Upper lobe of right lung (tissue), 1 donor: ENCODE measurements at regions not wholly inside any gene's neighbourhood (a gene's known extent, or its start where the extent isn't known, plus 50 kb on each side); places are given as distances from the start of the nearest gene placed in this dataset.

Experiments
- ATAC-seq: fragments of 200-7000 bp; cut with Tn5 transposase; one replicate; pipeline ENCODE4 v1.9.1; 2020; ENCODE audit warnings: mild to moderate bottlenecking, moderate library complexity
- DNase-seq: peaks from one replicate; pipeline ENCODE4 v3.0.0-alpha.2; 2020
- H3K27ac ChIP-seq: fragments of 200-600 bp; one replicate; pipeline ENCODE4 v1.8.0; 2022
- H3K27me3 ChIP-seq: fragments of 200-600 bp; one replicate; pipeline ENCODE4 v1.8.0; 2022; ENCODE audit warnings: mild to moderate bottlenecking
- H3K36me3 ChIP-seq: fragments of 200-600 bp; one replicate; pipeline ENCODE4 v1.8.0; 2022
- H3K4me1 ChIP-seq: fragments of 200-600 bp; one replicate; pipeline ENCODE4 v1.8.0; 2022
- H3K4me3 ChIP-seq: fragments of 200-600 bp; one replicate; pipeline ENCODE4 v1.8.0; 2022; ENCODE audit warnings: mild to moderate bottlenecking
- H3K9me3 ChIP-seq: fragments of 200-600 bp; one replicate; pipeline ENCODE4 v1.8.0; 2022
- CTCF ChIP-seq: fragments of 200-600 bp; IDR thresholded peaks from one replicate; pipeline ENCODE4 v1.8.0; 2022; ENCODE audit warnings: antibody characterized with exemption
- intact Hi-C: fragments of 100-400 bp; cut with DNase I; formaldehyde crosslinking; loops from one replicate; pipeline ENCODE4 v1.11.0; 2022
- donor health status: DM: no; HTN: yes; CAD: no; lungs with severe emphysema.

DNA sequence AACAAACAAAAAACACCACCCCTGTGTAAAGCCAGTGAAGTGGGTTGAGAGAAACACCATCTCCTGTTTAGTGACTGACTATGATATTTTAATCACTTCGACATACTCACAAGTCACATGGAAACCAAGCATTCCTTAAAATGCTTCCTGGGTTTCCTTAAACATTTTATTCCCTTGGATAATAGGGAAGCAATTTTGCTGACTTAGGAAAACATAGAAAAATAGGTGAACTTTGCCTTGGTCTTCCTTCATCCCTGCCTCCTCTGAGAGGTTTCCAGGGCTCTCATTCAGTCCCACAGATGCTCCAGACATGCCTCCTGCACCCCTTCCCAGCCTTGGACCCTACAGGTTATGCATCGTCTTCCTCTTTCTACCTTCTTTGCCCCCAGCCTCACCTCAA is 122.6 kb upstream of the SERPINE2 start:
- Histone ChIP-seq H3K4me3 (no peak overlapping the region), H3K27me3 (no peaks in the 10 kb centered on the region), H3K36me3 (no peaks in the 10 kb centered on the region), H3K9me3 (no peaks in the 10 kb centered on the region), H3K4me1 (no peaks in the 10 kb centered on the region), H3K27ac (no peak overlapping the region)
- ATAC-seq, result no peak
- intact Hi-C loops, result no loop called here
- TF ChIP-seq CTCF, result no peak
- DNase-seq, result no peak

- Histone ChIP-seq H3K4me1 (no peaks in the 10 kb centered on the region), H3K27ac (no peak overlapping the region), H3K9me3 (no peaks in the 10 kb centered on the region), H3K36me3 (no peaks in the 10 kb centered on the region), H3K4me3 (no peak overlapping the region), H3K27me3 (no peaks in the 10 kb centered on the region)
- ATAC-seq (no peak), DNase-seq (no peak)
- TF ChIP-seq CTCF, result no peak
- intact Hi-C loops, result no loop called here
These were observed 121.8 kb upstream of the SERPINE2 start for GRCh38 chr2:224160917-224161316.

DNA sequence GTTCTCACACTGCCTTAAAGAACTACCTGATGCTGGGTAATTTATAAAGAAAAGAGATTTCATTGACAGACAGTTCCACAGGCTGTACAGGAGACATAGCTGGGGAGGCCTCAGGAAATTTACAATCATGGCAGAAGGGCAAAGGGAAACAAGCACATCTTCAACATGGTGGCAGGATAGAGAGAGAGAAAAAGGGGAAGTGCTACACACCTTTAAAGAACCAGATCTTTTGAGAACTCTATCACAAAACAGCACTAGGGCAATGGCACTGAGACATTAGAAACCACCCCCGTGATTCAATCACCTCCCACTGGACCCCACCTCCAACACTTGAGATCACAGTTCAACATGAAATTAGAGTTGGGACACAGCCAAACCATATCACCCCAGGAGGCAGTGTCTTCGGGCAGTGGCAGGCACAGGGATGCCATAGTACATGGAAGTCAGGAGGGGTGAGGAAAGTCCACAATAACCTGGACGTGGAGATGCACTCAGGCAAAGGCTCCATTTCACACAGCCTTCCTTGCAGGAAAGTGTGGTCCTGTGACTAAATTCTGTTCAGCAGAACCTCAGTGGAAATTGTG is 120.4 kb upstream of the SERPINE2 start:
- no peaks in the 10 kb centered on the region for H3K36me3 ChIP-seq
- no peak for ATAC-seq
- no peak overlapping the region for H3K27ac ChIP-seq
- H3K27me3 ChIP-seq, result no peaks in the 10 kb centered on the region
- TF ChIP-seq CTCF, result no peak
- H3K4me3 ChIP-seq, result no peak overlapping the region
- intact Hi-C loops, result no loop called here
- H3K4me1 ChIP-seq, result no peaks in the 10 kb centered on the region
- no peak for DNase-seq
- no peaks in the 10 kb centered on the region for H3K9me3 ChIP-seq

DNA sequence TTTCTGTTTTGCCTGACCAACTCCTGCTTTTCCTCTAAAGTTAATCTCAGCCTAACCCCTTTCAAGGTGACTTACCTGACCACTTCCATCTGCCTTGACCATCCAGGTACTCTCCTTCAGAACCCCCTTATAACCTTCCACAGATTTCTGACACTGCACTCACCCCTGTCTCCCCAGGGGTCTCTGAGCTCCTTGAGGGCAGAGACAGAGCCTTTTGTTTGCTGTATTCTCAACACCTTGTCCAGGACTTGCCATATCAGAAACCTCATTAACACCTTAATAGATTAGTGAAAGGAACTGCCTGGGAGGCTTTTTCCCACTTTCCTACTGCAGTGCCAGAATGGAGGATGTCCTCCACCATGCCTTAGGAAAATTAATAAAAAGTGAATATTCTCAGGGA is 119.7 kb upstream of the SERPINE2 start:
- ATAC-seq, result no peak
- intact Hi-C loops, result no loop called here
- no peaks in the 10 kb centered on the region for H3K27me3 ChIP-seq
- H3K4me1 ChIP-seq, result no peaks in the 10 kb centered on the region
- H3K9me3 ChIP-seq, result no peaks in the 10 kb centered on the region
- no peak for TF ChIP-seq CTCF
- H3K36me3 ChIP-seq, result no peaks in the 10 kb centered on the region
- no peak overlapping the region for H3K4me3 ChIP-seq
- no peak overlapping the region for H3K27ac ChIP-seq
- no peak for DNase-seq

- Histone ChIP-seq H3K36me3 (no peaks in the 10 kb centered on the region), H3K4me3 (no peak overlapping the region), H3K27me3 (no peaks in the 10 kb centered on the region), H3K9me3 (no peaks in the 10 kb centered on the region), H3K4me1 (no peaks in the 10 kb centered on the region), H3K27ac (no peak overlapping the region)
- no peak for TF ChIP-seq CTCF
- no peak for ATAC-seq
- no peak for DNase-seq
- intact Hi-C loops, result no loop called here
These were observed 119.0 kb upstream of the SERPINE2 start for GRCh38 chr2:224158061-224158460.

GRCh38 chr2:224157655-224158054 is 118.6 kb upstream of the SERPINE2 start:
- Histone ChIP-seq H3K27me3 (no peaks in the 10 kb centered on the region), H3K36me3 (no peaks in the 10 kb centered on the region), H3K4me1 (no peaks in the 10 kb centered on the region), H3K4me3 (no peak overlapping the region), H3K27ac (no peak overlapping the region), H3K9me3 (no peaks in the 10 kb centered on the region)
- DNase-seq (no peak), ATAC-seq (no peak)
- TF ChIP-seq CTCF, result no peak
- intact Hi-C loops, result no loop called here
